ENCODE measurements at regions not wholly inside any gene's neighbourhood (a gene's known extent, or its start where the extent isn't known, plus 50 kb on each side); places are given as distances from the start of the nearest gene placed in this dataset.

DNA sequence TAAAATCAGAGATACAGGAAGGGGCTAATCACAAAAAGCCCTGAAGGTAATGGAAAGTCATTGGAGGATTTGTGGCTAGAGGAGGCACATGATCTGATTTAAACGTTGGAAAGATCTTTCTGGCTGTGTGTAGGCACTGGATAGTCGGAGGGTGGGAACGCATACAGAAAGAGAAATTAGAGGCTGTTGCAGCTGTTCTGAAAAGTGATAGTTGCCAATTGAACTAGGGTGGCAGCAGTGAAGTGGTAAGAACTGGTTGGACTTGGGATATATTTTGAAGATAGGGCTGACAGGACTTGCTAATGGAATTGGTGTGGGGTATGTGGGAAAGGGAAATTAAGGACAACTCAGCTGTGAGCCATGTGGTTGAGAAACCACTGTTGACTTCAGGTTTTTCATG is 223.6 kb downstream of the OGFRL1 start:
- no peak for TF ChIP-seq POLR2A (IDR thresholded peaks at IDR 0.05)
- TF ChIP-seq, protein P1, sequence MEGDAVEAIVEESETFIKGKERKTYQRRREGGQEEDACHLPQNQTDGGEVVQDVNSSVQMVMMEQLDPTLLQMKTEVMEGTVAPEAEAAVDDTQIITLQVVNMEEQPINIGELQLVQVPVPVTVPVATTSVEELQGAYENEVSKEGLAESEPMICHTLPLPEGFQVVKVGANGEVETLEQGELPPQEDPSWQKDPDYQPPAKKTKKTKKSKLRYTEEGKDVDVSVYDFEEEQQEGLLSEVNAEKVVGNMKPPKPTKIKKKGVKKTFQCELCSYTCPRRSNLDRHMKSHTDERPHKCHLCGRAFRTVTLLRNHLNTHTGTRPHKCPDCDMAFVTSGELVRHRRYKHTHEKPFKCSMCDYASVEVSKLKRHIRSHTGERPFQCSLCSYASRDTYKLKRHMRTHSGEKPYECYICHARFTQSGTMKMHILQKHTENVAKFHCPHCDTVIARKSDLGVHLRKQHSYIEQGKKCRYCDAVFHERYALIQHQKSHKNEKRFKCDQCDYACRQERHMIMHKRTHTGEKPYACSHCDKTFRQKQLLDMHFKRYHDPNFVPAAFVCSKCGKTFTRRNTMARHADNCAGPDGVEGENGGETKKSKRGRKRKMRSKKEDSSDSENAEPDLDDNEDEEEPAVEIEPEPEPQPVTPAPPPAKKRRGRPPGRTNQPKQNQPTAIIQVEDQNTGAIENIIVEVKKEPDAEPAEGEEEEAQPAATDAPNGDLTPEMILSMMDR (IDR thresholded peaks at IDR 0.05) = no peak
- TF ChIP-seq POLR2AphosphoS5 (IDR thresholded peaks at IDR 0.05; ENCODE audit: insufficient read depth in 1 of 2, low read depth in 1 of 2) = no peak
